PFSK-1 (cell line): ENCODE measurements at regions not wholly inside any gene's neighbourhood (a gene's known extent, or its start where the extent isn't known, plus 50 kb on each side); places are given as distances from the start of the nearest gene placed in this dataset.

Experiments used
- FOXP2 ChIP-seq: optimal IDR thresholded peaks from 2 replicates; pipeline ENCODE3; 2011; ENCODE audit warnings: borderline replicate concordance, control low read depth, inconsistent platforms; ENCODE audit not compliant: insufficient read depth; ENCODE audit errors: extremely low read length, extremely low read depth
- POLR2AphosphoS5 ChIP-seq: IDR thresholded peaks from 2 replicates; pipeline ENCODE4 v1.6.1; 2012; ENCODE audit warnings: low read depth, mild to moderate bottlenecking, control low read depth, low read length, moderate library complexity
- SIN3A ChIP-seq: IDR thresholded peaks from 2 replicates; pipeline ENCODE4 v1.6.1; 2012; ENCODE audit warnings: mild to moderate bottlenecking, low read length, moderate library complexity, borderline replicate concordance; ENCODE audit not compliant: insufficient read depth
- TAF1 ChIP-seq: IDR thresholded peaks from 2 replicates; pipeline ENCODE4 v1.6.1; 2012; ENCODE audit warnings: low read length, control low read depth, borderline replicate concordance; ENCODE audit not compliant: insufficient read depth
- TF ChIP-seq, protein P1 (sequence below), 2 experiments: IDR thresholded peaks; 2 replicates each; pipeline versions ENCODE4 v1.6.1 to v1.8.0; 2011 to 2012; ENCODE audit warnings: low read depth in 2 of 2, low read length in 2 of 2, control low read depth in 1 of 2, inconsistent platforms in 1 of 2, mild to moderate bottlenecking in 1 of 2, moderate library complexity in 1 of 2; ENCODE audit not compliant: insufficient read depth in 1 of 2

DNA sequence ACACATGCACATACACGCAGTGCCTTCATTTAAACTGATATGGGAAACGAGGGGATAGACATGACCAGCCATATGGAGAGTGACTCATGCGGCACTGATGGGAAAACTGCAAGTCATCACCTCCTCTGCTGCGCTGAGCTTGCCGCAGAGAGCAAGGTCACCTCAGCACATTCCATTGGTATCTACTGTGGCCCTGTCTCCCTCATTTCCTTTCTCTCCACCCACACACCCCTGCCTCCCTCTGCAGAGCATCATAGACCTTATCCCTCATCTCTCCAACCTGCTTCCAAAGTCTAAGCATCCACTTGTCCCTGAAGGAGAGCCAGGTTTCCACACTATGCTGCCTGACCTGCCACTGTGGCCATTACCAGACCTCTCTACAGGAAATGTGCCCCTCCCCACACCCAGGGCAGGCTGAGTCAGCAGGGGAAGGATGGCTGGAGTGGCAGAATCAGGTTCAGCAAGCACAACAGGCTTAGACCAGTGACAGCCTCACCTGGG, 116.9 kb upstream of the SNX19 start:
- TF ChIP-seq, protein P1, sequence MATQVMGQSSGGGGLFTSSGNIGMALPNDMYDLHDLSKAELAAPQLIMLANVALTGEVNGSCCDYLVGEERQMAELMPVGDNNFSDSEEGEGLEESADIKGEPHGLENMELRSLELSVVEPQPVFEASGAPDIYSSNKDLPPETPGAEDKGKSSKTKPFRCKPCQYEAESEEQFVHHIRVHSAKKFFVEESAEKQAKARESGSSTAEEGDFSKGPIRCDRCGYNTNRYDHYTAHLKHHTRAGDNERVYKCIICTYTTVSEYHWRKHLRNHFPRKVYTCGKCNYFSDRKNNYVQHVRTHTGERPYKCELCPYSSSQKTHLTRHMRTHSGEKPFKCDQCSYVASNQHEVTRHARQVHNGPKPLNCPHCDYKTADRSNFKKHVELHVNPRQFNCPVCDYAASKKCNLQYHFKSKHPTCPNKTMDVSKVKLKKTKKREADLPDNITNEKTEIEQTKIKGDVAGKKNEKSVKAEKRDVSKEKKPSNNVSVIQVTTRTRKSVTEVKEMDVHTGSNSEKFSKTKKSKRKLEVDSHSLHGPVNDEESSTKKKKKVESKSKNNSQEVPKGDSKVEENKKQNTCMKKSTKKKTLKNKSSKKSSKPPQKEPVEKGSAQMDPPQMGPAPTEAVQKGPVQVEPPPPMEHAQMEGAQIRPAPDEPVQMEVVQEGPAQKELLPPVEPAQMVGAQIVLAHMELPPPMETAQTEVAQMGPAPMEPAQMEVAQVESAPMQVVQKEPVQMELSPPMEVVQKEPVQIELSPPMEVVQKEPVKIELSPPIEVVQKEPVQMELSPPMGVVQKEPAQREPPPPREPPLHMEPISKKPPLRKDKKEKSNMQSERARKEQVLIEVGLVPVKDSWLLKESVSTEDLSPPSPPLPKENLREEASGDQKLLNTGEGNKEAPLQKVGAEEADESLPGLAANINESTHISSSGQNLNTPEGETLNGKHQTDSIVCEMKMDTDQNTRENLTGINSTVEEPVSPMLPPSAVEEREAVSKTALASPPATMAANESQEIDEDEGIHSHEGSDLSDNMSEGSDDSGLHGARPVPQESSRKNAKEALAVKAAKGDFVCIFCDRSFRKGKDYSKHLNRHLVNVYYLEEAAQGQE (IDR thresholded peaks at IDR 0.05; ENCODE audit: insufficient read depth in 1 of 2, low read depth in 2 of 2, low read length in 2 of 2): no peak
- TF ChIP-seq SIN3A (no peak), TAF1 (no peak), POLR2AphosphoS5 (no peak), FOXP2 (no peak)

DNA sequence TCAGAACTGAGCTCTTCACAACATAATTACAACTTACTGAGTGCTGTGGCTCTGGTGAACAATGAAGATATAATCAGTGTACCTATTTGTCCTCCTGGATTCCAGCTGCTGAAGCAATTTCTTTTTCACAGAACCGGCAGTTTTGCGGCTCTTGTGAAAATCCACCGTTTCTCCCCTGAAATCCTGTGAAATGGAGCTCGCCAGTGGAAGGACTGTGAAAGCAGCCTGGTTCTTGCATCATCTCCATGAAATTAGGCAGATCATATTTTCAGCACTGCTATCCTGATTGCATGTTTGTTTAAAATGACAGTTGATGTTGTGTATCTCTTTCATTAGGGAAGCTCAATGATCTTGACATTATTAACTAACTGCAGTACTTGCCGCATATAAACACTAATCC, 120.2 kb upstream of the SNX19 start:
- TF ChIP-seq TAF1 (no peak), POLR2AphosphoS5 (no peak), SIN3A (no peak), FOXP2 (no peak)
- TF ChIP-seq, protein P1 (IDR thresholded peaks at IDR 0.05; ENCODE audit: insufficient read depth in 1 of 2, low read depth in 2 of 2, low read length in 2 of 2): no peak

DNA sequence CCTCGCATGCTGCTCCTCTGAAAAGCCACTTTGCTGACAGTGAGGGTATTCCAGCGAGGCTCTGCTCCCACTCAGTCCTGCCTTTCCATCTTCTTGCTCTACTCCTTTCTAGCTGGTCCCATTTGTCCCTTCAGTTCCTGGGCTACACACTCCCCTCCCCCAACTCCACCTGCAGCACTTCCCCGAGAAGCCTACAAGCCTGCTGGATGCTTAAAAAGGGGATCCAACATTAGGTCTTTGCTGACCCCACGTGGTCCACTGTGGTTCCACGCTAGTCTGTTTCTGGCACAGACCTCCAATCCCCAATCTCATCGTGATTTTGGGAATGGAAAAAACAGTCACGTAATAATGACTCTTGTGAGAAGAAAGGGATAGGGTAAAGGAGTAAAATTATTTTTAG, 121.6 kb upstream of the SNX19 start:
- TF ChIP-seq, protein P1 (IDR thresholded peaks at IDR 0.05; ENCODE audit: insufficient read depth in 1 of 2, low read depth in 2 of 2, low read length in 2 of 2): no peak
- TF ChIP-seq TAF1 (no peak), SIN3A (no peak), POLR2AphosphoS5 (no peak), FOXP2 (no peak)

DNA sequence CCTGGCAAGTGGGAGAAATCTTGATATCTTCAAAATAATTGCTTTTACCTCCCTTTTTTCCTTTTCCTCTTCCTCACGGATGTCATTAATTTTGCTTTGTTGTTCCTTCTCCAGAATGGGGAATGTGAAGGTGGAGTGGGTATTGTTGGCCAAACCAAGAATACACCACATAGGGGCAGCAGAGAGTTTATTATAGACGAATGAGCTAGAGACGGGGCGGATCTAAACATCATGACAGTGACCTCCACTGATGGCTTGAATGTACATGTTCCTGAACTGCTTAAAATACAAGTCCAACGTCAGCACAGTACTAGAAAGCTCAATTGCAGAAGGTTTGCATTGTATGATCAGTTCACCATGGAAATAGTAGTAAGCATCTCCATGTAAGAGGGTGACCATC, 122.3 kb upstream of the SNX19 start:
- TF ChIP-seq SIN3A (no peak), TAF1 (no peak), POLR2AphosphoS5 (no peak), FOXP2 (no peak)
- TF ChIP-seq, protein P1 (IDR thresholded peaks at IDR 0.05; ENCODE audit: insufficient read depth in 1 of 2, low read depth in 2 of 2, low read length in 2 of 2): no peak
